ENCODE measurements at regions not wholly inside any gene's neighbourhood (a gene's known extent, or its start where the extent isn't known, plus 50 kb on each side); places are given as distances from the start of the nearest gene placed in this dataset.
A peak's percentile ranks its signal among the peaks of the same experiment; 100 is the strongest.
"Not testable (repeated sequence)": the region's sequence is repeated elsewhere in the genome, so short reads cannot be mapped to it uniquely, and the experiment has no call there.

GRCh38 chr2:131990751-131991150, 171.0 kb downstream of the ANKRD30BL start:
- H3K27ac ChIP-seq; in situ Hi-C loops (cut with MboI; ENCODE audit: low pct_unique_long_range_greater_than_20kb in 2 of 9, low sequenced_read_pairs in 9 of 9, unreplicated experiment in 9 of 9); H3K4me3 ChIP-seq; H3K4me1 ChIP-seq (replicated peaks in 1 of 2); ATAC-seq (replicated peaks in 6 of 8): not testable (repeated sequence)
- 0% methylated on average over 1 of the region's 1 CpG; no CpG with 5 or more reads in 9 of the 10 experiments for WGBS, 10 experiments

- ATAC-seq (replicated peaks in 6 of 8); H3K4me3 ChIP-seq; H3K27ac ChIP-seq; in situ Hi-C loops (cut with MboI; ENCODE audit: low pct_unique_long_range_greater_than_20kb in 2 of 9, low sequenced_read_pairs in 9 of 9, unreplicated experiment in 9 of 9); H3K4me1 ChIP-seq (replicated peaks in 1 of 2): not testable (repeated sequence)
- WGBS, 10 experiments = 20 to 92% (median 67%) methylated on average over 1 to 8 of the region's 10 CpGs; no CpG with 5 or more reads in 1 of the 10 experiments
Observed at GRCh38 chr2:131966671-131967070, 195.1 kb downstream of the ANKRD30BL start.

GRCh38 chr2:131966256-131966655, 195.5 kb downstream of the ANKRD30BL start:
- no peak for ATAC-seq (replicated peaks in 6 of 8)
- Histone ChIP-seq H3K4me1 (replicated peaks in 1 of 2) (no peaks in the 10 kb centered on the region), H3K27ac (no peak overlapping the region), H3K4me3 (no peak overlapping the region)
- WGBS, 10 experiments = 20 to 96% (median 96%) methylated on average over 2 to 23 of the region's 32 CpGs; no CpG with 5 or more reads in 5 of the 10 experiments
- in situ Hi-C loops (cut with MboI; ENCODE audit: low pct_unique_long_range_greater_than_20kb in 2 of 9, low sequenced_read_pairs in 9 of 9, unreplicated experiment in 9 of 9) = no loop called here

GRCh38 chr2:131958019-131958609, 203.6 kb downstream of the ANKRD30BL start:
- in situ Hi-C loops (cut with MboI; ENCODE audit: low pct_unique_long_range_greater_than_20kb in 2 of 9, low sequenced_read_pairs in 9 of 9, unreplicated experiment in 9 of 9) = not testable (repeated sequence)

GRCh38 chr2:131948641-131949040, 213.1 kb downstream of the ANKRD30BL start:
- in situ Hi-C loops (cut with MboI; ENCODE audit: low pct_unique_long_range_greater_than_20kb in 2 of 9, low sequenced_read_pairs in 9 of 9, unreplicated experiment in 9 of 9) = not testable (repeated sequence)

More at GRCh38 chr2:131958019-131958609, 203.6 kb downstream of the ANKRD30BL start:
- H3K4me3 ChIP-seq; H3K4me1 ChIP-seq (replicated peaks in 1 of 2); H3K27ac ChIP-seq; ATAC-seq (replicated peaks in 6 of 8): not testable (repeated sequence)
- WGBS, 10 experiments = no CpG with 5 or more reads among the region's 2 CpGs

GRCh38 chr2:131923287-131923686, 238.5 kb downstream of the ANKRD30BL start:
- H3K4me1 ChIP-seq (replicated peaks in 1 of 2); H3K4me3 ChIP-seq; H3K27ac ChIP-seq; in situ Hi-C loops (cut with MboI; ENCODE audit: low pct_unique_long_range_greater_than_20kb in 2 of 9, low sequenced_read_pairs in 9 of 9, unreplicated experiment in 9 of 9); ATAC-seq (replicated peaks in 6 of 8): not testable (repeated sequence)
- 20 to 83% methylated on average over 1 of the region's 1 CpG; no CpG with 5 or more reads in 8 of the 10 experiments for WGBS, 10 experiments

More at GRCh38 chr2:131948641-131949040, 213.1 kb downstream of the ANKRD30BL start:
- H3K27ac ChIP-seq; H3K4me1 ChIP-seq (replicated peaks in 1 of 2); H3K4me3 ChIP-seq; ATAC-seq (replicated peaks in 6 of 8): not testable (repeated sequence)

GRCh38 chr2:131922854-131923253, 238.9 kb downstream of the ANKRD30BL start:
- H3K4me3 ChIP-seq; H3K27ac ChIP-seq; H3K4me1 ChIP-seq (replicated peaks in 1 of 2); in situ Hi-C loops (cut with MboI; ENCODE audit: low pct_unique_long_range_greater_than_20kb in 2 of 9, low sequenced_read_pairs in 9 of 9, unreplicated experiment in 9 of 9): not testable (repeated sequence)
- 50 to 60% methylated on average over 1 to 2 of the region's 2 CpGs; no CpG with 5 or more reads in 8 of the 10 experiments for WGBS, 10 experiments
- ATAC-seq (replicated peaks in 6 of 8) = peak in 2 of 8 experiments; percentile 48 to 75

Data from motor neuron (in vitro differentiated cells).